GM23338 (cell line): ENCODE measurements at regions not wholly inside any gene's neighbourhood (a gene's known extent, or its start where the extent isn't known, plus 50 kb on each side); places are given as distances from the start of the nearest gene placed in this dataset.

Experiments
- ATAC-seq: fragments of 200-7000 bp; cut with Tn5 transposase; 3 replicates; pipeline ENCODE4 v1.9.1; 2020
- DNase-seq: peaks from one replicate; pipeline ENCODE4 v3.0.0-alpha.2; 2015; ENCODE audit warnings: low spot score
- H2AFZ ChIP-seq: fragments of 200-600 bp; sonication (generic); 2 replicates; pipeline ENCODE4 v1.8.0; 2016; ENCODE audit warnings: antibody characterized with exemption, mild to moderate bottlenecking, moderate library complexity
- H3F3A ChIP-seq: fragments of 200-600 bp; sonication (generic); replicated peaks from 2 replicates; pipeline ENCODE4 v1.8.0; 2017; ENCODE audit warnings: antibody characterized with exemption, mixed run types, low read depth
- H3K27ac ChIP-seq: fragments of 200-600 bp; sonication (generic); 2 replicates; pipeline ENCODE4 v1.6.1; 2016; ENCODE audit warnings: low read depth
- H3K27me3 ChIP-seq: fragments of 200-600 bp; sonication (generic); 2 replicates; pipeline ENCODE4 v1.8.0; 2016; ENCODE audit warnings: mild to moderate bottlenecking, mixed run types, moderate library complexity; ENCODE audit not compliant: insufficient read depth
- H3K36me3 ChIP-seq: fragments of 200-600 bp; sonication (generic); 2 replicates; pipeline ENCODE4 v1.8.0; 2016; ENCODE audit warnings: mild to moderate bottlenecking; ENCODE audit not compliant: insufficient read depth
- H3K4me1 ChIP-seq: fragments of 200-600 bp; sonication (generic); 2 replicates; pipeline ENCODE4 v1.8.0; 2016; ENCODE audit warnings: mild to moderate bottlenecking, moderate library complexity; ENCODE audit not compliant: insufficient read depth
- H3K4me2 ChIP-seq: fragments of 200-600 bp; sonication (generic); 2 replicates; pipeline ENCODE4 v1.7.1; 2017; ENCODE audit warnings: mixed run types
- H3K4me3 ChIP-seq: fragments of 200-600 bp; sonication (generic); 2 replicates; pipeline ENCODE4 v1.6.1; 2016; ENCODE audit warnings: mixed run types
- H3K79me2 ChIP-seq: fragments of 200-600 bp; sonication (generic); replicated peaks from 2 replicates; pipeline ENCODE4 v1.8.0; 2017; ENCODE audit warnings: mild to moderate bottlenecking; ENCODE audit not compliant: insufficient read depth
- H3K9me2 ChIP-seq: fragments of 200-600 bp; sonication (generic); 2 replicates; pipeline ENCODE4 v1.8.0; 2017; ENCODE audit not compliant: insufficient read depth
- H4K20me1 ChIP-seq: fragments of 200-600 bp; sonication (generic); replicated peaks from 2 replicates; pipeline ENCODE4 v1.8.0; 2017; ENCODE audit warnings: mild to moderate bottlenecking; ENCODE audit not compliant: insufficient read depth
- H3K27ac Mint-ChIP-seq: 2 replicates; pipeline ENCODE4 v1.8.0; 2020; ENCODE audit warnings: inconsistent platforms, mild to moderate bottlenecking, moderate library complexity, mixed read lengths
- H3K27me3 Mint-ChIP-seq: 3 replicates; pipeline ENCODE4 v1.8.0; 2022; ENCODE audit warnings: low read depth, mild to moderate bottlenecking, moderate library complexity, mixed read lengths, inconsistent platforms; ENCODE audit not compliant: insufficient read depth, poor library complexity
- H3K36me3 Mint-ChIP-seq: 3 replicates; pipeline ENCODE4 v1.8.0; 2021; ENCODE audit warnings: low read depth, mild to moderate bottlenecking, inconsistent platforms, moderate library complexity, mixed read lengths
- H3K4me1 Mint-ChIP-seq: 3 replicates; pipeline ENCODE4 v1.8.0; 2020; ENCODE audit warnings: mild to moderate bottlenecking, inconsistent platforms, mixed read lengths
- H3K4me3 Mint-ChIP-seq: 3 replicates; pipeline ENCODE4 v1.8.0; 2021; ENCODE audit warnings: moderate library complexity, mild to moderate bottlenecking, inconsistent platforms, mixed read lengths
- H3K9me3 Mint-ChIP-seq: 3 replicates; pipeline ENCODE4 v1.8.0; 2020; ENCODE audit warnings: moderate library complexity, mild to moderate bottlenecking, inconsistent platforms, mixed read lengths
- CREB1 ChIP-seq: fragments of 250-450 bp; sonication (Bioruptor Pico); IDR thresholded peaks from 2 replicates; pipeline ENCODE4 v1.5.0; 2020; ENCODE audit warnings: low read depth, mild to moderate bottlenecking, moderate library complexity
- EZH2 ChIP-seq: fragments of 200-600 bp; sonication (generic); IDR thresholded peaks from one replicate; pipeline ENCODE4 v1.8.0; 2017; ENCODE audit warnings: antibody characterized with exemption, mild to moderate bottlenecking, low read depth; ENCODE audit not compliant: unreplicated experiment
- EZH2phosphoT487 ChIP-seq: fragments of 200-600 bp; sonication (generic); IDR thresholded peaks from one replicate; pipeline ENCODE4 v1.8.1; 2018; ENCODE audit warnings: antibody characterized with exemption; ENCODE audit not compliant: unreplicated experiment
- JUNB ChIP-seq: IDR thresholded peaks from one replicate; pipeline ENCODE4 v1.6.1; 2016; ENCODE audit warnings: antibody characterized with exemption; ENCODE audit not compliant: unreplicated experiment
- NANOG ChIP-seq: IDR thresholded peaks from 2 replicates; pipeline ENCODE4 v1.6.1; 2016; ENCODE audit warnings: antibody characterized with exemption, borderline replicate concordance
- POLR2AphosphoS5 ChIP-seq: IDR thresholded peaks from 2 replicates; pipeline ENCODE4 v1.6.1; 2016; ENCODE audit warnings: antibody characterized with exemption, low read depth
- ZNF331 ChIP-seq: fragments of 250-450 bp; sonication (Bioruptor Pico); IDR thresholded peaks from 2 replicates; pipeline ENCODE4 v1.5.0; 2020; ENCODE audit warnings: low read depth, mild to moderate bottlenecking, moderate library complexity
- TF ChIP-seq, protein P1 (sequence below): IDR thresholded peaks from 2 replicates; pipeline ENCODE4 v1.6.1; 2016; ENCODE audit warnings: antibody characterized with exemption
- TF ChIP-seq, protein P2 (sequence below): fragments of 250-450 bp; sonication (Bioruptor Pico); IDR thresholded peaks from 2 replicates; pipeline ENCODE4 v1.5.0; 2020; ENCODE audit warnings: mild to moderate bottlenecking, moderate library complexity

DNA sequence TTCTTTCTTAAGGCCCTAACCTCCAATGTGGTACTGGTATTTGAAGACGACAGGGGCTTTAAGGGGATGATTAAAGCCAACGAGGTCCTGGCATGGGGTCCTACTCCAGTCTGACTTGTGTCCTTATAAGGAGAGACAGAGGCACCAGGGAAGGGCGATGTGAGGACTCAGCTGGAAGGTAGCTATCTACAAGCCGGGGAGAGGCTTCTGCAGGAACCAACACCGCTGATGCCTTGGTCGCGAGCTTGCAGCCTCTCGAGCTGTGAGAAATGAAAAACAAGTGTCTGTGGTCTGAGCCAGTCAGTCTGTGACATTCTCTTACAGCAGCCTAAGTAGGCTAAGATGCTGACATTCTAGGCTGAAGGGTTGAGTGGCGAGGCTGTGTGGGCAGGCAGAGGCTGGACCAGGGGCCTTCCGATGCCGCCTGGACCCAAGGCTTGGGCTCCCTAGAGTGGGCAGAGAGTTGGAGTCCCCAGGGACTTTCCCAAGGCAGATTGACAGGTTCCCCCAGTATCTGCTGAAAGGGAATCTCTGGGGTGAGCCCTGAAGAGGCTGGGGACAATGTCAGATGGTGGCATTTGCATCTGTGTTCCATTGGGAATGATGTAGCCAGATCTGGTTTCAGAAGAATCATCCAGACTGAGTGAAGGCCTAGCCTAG is 322.9 kb upstream of the HS6ST1 start:
- Histone ChIP-seq H3K4me1 (peaks cover 49% of the 10 kb centered on the region), H3K9me2 (peaks cover 46% of the 10 kb centered on the region), H3F3A (peaks cover 24% of the 10 kb centered on the region; the same call in 1 of the 2 replicates), H3K27me3 (no peaks in the 10 kb centered on the region), H3K36me3 (no peaks in the 10 kb centered on the region), H2AFZ (no peak overlapping the region), H3K79me2 (no peaks in the 10 kb centered on the region), H4K20me1 (no peaks in the 10 kb centered on the region), H3K4me3 (no peak overlapping the region), H3K27ac (no peak overlapping the region), H3K4me2 (no peak overlapping the region)
- Mint-ChIP-seq H3K9me3 (no peaks in the 10 kb centered on the region), H3K36me3 (peaks cover 6% of the 10 kb centered on the region; the same call in 2 of the 3 replicates), H3K27me3 (peaks cover 51% of the 10 kb centered on the region), H3K27ac (no peak overlapping the region), H3K4me1 (peaks cover 64% of the 10 kb centered on the region), H3K4me3 (no peak overlapping the region)
- DNase-seq (no peak), ATAC-seq (no peak)
- TF ChIP-seq EZH2phosphoT487: no peak

DNA sequence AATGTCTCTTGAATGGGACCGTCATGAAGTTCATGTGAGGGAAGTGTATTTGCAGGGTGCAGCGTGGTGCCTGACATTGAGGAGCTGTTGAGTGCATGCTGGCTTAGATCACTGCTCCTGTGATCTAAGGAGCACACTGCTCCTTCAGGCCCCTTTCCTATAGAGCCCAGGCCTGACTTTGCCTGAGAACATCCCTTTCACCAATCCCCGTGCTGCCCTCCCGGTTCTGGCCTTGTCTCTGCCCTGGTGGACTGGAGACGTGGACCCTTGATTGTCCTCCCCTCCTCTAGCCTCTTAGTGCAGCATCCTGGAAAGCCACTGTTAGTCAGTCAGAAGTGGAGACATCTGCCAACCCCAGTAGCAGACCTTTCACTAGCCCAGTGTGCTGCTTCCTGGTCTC is 323.6 kb upstream of the HS6ST1 start:
- no peak overlapping the region for H3K27ac ChIP-seq
- no peak overlapping the region for H2AFZ ChIP-seq
- H3K4me1 ChIP-seq: peaks cover 48% of the 10 kb centered on the region
- DNase-seq: no peak
- no peaks in the 10 kb centered on the region for H3K79me2 ChIP-seq
- Mint-ChIP-seq H3K4me3 (no peak overlapping the region), H3K27ac (no peak overlapping the region), H3K9me3 (no peaks in the 10 kb centered on the region), H3K27me3 (peaks cover 48% of the 10 kb centered on the region), H3K36me3 (peaks cover 6% of the 10 kb centered on the region; the same call in 2 of the 3 replicates), H3K4me1 (peaks cover 64% of the 10 kb centered on the region)
- no peak overlapping the region for H3K4me3 ChIP-seq
- H3K27me3 ChIP-seq: no peaks in the 10 kb centered on the region
- peaks cover 39% of the 10 kb centered on the region for H3K9me2 ChIP-seq
- H4K20me1 ChIP-seq: no peaks in the 10 kb centered on the region
- peaks cover 24% of the 10 kb centered on the region; the same call in 1 of the 2 replicates for H3F3A ChIP-seq
- TF ChIP-seq POLR2AphosphoS5: no peak
- H3K36me3 ChIP-seq: no peaks in the 10 kb centered on the region
- H3K4me2 ChIP-seq: no peak overlapping the region
- ATAC-seq: no peak

DNA sequence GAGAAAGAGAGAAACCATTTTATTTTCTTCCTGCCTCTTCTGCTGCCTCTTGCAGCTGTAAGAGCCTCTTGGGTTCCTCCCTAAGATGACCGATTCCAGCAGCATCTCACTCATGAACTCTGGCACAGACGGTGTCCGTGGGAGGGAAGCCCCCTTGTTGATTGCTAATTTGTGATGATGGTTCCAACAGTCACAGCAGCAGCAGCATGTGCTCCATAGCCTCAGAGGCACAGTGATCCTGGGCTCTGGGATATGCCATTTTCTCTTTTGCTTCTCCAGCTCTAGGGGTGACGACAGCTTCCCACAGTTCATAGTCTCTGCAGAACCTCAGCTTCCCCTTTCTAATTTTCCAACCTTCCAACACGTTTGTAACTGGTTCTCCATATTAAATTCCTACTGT is 324.2 kb upstream of the HS6ST1 start:
- Histone ChIP-seq H3F3A (peaks cover 20% of the 10 kb centered on the region; the same call in 1 of the 2 replicates), H3K79me2 (no peaks in the 10 kb centered on the region), H3K36me3 (no peaks in the 10 kb centered on the region), H3K4me1 (peaks cover 43% of the 10 kb centered on the region), H3K27me3 (no peaks in the 10 kb centered on the region), H3K4me2 (no peak overlapping the region), H3K4me3 (no peak overlapping the region), H4K20me1 (no peaks in the 10 kb centered on the region), H2AFZ (no peak overlapping the region), H3K9me2 (peaks cover 34% of the 10 kb centered on the region), H3K27ac (no peak overlapping the region)
- no peak overlapping the region for H3K27ac Mint-ChIP-seq
- ATAC-seq (no peak), DNase-seq (no peak)
- no peaks in the 10 kb centered on the region; the same call in 2 of the 3 replicates for H3K9me3 Mint-ChIP-seq
- H3K36me3 Mint-ChIP-seq: peaks cover 6% of the 10 kb centered on the region; the same call in 2 of the 3 replicates
- peaks cover 62% of the 10 kb centered on the region for H3K4me1 Mint-ChIP-seq
- H3K27me3 Mint-ChIP-seq: peaks cover 44% of the 10 kb centered on the region
- no peak overlapping the region for H3K4me3 Mint-ChIP-seq
- no peak for TF ChIP-seq POLR2AphosphoS5
- no peak for TF ChIP-seq JUNB
- no peak for TF ChIP-seq EZH2phosphoT487
- TF ChIP-seq, protein P1, sequence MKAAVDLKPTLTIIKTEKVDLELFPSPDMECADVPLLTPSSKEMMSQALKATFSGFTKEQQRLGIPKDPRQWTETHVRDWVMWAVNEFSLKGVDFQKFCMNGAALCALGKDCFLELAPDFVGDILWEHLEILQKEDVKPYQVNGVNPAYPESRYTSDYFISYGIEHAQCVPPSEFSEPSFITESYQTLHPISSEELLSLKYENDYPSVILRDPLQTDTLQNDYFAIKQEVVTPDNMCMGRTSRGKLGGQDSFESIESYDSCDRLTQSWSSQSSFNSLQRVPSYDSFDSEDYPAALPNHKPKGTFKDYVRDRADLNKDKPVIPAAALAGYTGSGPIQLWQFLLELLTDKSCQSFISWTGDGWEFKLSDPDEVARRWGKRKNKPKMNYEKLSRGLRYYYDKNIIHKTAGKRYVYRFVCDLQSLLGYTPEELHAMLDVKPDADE: no peak
- no peak for TF ChIP-seq EZH2
- TF ChIP-seq ZNF331 (CRISPR knock-in tag): no peak
- no peak for TF ChIP-seq CREB1 (CRISPR knock-in tag)
- no peak for TF ChIP-seq NANOG
- TF ChIP-seq, protein P2, sequence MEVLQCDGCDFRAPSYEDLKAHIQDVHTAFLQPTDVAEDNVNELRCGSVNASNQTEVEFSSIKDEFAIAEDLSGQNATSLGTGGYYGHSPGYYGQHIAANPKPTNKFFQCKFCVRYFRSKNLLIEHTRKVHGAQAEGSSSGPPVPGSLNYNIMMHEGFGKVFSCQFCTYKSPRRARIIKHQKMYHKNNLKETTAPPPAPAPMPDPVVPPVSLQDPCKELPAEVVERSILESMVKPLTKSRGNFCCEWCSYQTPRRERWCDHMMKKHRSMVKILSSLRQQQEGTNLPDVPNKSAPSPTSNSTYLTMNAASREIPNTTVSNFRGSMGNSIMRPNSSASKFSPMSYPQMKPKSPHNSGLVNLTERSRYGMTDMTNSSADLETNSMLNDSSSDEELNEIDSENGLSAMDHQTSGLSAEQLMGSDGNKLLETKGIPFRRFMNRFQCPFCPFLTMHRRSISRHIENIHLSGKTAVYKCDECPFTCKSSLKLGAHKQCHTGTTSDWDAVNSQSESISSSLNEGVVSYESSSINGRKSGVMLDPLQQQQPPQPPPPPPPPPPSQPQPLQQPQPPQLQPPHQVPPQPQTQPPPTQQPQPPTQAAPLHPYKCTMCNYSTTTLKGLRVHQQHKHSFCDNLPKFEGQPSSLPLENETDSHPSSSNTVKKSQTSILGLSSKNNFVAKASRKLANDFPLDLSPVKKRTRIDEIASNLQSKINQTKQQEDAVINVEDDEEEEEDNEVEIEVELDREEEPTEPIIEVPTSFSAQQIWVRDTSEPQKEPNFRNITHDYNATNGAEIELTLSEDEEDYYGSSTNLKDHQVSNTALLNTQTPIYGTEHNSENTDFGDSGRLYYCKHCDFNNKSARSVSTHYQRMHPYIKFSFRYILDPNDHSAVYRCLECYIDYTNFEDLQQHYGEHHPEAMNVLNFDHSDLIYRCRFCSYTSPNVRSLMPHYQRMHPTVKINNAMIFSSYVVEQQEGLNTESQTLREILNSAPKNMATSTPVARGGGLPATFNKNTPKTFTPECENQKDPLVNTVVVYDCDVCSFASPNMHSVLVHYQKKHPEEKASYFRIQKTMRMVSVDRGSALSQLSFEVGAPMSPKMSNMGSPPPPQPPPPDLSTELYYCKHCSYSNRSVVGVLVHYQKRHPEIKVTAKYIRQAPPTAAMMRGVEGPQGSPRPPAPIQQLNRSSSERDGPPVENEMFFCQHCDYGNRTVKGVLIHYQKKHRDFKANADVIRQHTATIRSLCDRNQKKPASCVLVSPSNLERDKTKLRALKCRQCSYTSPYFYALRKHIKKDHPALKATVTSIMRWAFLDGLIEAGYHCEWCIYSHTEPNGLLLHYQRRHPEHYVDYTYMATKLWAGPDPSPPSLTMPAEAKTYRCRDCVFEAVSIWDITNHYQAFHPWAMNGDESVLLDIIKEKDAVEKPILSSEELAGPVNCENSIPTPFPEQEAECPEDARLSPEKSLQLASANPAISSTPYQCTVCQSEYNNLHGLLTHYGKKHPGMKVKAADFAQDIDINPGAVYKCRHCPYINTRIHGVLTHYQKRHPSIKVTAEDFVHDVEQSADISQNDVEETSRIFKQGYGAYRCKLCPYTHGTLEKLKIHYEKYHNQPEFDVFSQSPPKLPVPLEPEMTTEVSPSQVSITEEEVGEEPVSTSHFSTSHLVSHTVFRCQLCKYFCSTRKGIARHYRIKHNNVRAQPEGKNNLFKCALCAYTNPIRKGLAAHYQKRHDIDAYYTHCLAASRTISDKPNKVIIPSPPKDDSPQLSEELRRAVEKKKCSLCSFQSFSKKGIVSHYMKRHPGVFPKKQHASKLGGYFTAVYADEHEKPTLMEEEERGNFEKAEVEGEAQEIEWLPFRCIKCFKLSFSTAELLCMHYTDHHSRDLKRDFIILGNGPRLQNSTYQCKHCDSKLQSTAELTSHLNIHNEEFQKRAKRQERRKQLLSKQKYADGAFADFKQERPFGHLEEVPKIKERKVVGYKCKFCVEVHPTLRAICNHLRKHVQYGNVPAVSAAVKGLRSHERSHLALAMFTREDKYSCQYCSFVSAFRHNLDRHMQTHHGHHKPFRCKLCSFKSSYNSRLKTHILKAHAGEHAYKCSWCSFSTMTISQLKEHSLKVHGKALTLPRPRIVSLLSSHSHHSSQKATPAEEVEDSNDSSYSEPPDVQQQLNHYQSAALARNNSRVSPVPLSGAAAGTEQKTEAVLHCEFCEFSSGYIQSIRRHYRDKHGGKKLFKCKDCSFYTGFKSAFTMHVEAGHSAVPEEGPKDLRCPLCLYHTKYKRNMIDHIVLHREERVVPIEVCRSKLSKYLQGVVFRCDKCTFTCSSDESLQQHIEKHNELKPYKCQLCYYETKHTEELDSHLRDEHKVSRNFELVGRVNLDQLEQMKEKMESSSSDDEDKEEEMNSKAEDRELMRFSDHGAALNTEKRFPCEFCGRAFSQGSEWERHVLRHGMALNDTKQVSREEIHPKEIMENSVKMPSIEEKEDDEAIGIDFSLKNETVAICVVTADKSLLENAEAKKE: no peak
